ENCODE measurements at regions not wholly inside any gene's neighbourhood (a gene's known extent, or its start where the extent isn't known, plus 50 kb on each side); places are given as distances from the start of the nearest gene placed in this dataset.

GRCh38 chr1:117683571-117684285, 77.9 kb downstream of the TENT5C start:
- Histone ChIP-seq H3K27me3 (replicated peaks in 1 of 4; ENCODE audit: control insufficient read depth in 3 of 4, extremely low read depth in 1 of 4, insufficient read depth in 3 of 4, low read length in 3 of 4) (no peaks in the 10 kb centered on the region), H3K4ac (replicated peaks; ENCODE audit: insufficient read length, low read depth, low read length) (no peak overlapping the region), H4K20me1 (replicated peaks in 1 of 2; ENCODE audit: control insufficient read depth in 1 of 2, insufficient read depth in 2 of 2, low read length in 2 of 2) (no peaks in the 10 kb centered on the region), H3K23me2 (ENCODE audit: low read depth, low read length) (no peaks in the 10 kb centered on the region), H4K91ac (replicated peaks; ENCODE audit: insufficient read length, low read length) (no peak overlapping the region), H3K23ac (ENCODE audit: insufficient read length) (no peak overlapping the region), H3K27ac (ENCODE audit: low read depth, low read length) (no peak overlapping the region), H4K5ac (ENCODE audit: insufficient read length, low read depth, low read length) (no peak overlapping the region), H2BK15ac (ENCODE audit: low read length) (no peak overlapping the region), H2BK120ac (replicated peaks; ENCODE audit: low read depth, low read length) (no peak overlapping the region), H3K36me3 (ENCODE audit: control insufficient read depth in 2 of 4, insufficient read depth in 4 of 4, low read length in 3 of 4) (no peaks in the 10 kb centered on the region), H2BK12ac (ENCODE audit: low read depth, low read length) (no peak overlapping the region), H3K79me2 (ENCODE audit: control insufficient read depth in 1 of 2, insufficient read depth in 2 of 2, low read length in 2 of 2) (no peaks in the 10 kb centered on the region), H3K4me2 (ENCODE audit: insufficient read depth in 1 of 2, low read depth in 2 of 2, low read length in 2 of 2) (no peak overlapping the region), H2AFZ (ENCODE audit: low read length) (no peak overlapping the region), H3K18ac (ENCODE audit: extremely low read depth, low read length) (no peak overlapping the region), H3K9me3 (ENCODE audit: insufficient read depth in 2 of 2, low read depth in 1 of 2, low read length in 1 of 2) (no peaks in the 10 kb centered on the region), H4K8ac (ENCODE audit: extremely low read depth, insufficient read depth, low read length) (no peak overlapping the region), H3K56ac (replicated peaks; ENCODE audit: insufficient read length, low read depth, low read length) (no peak overlapping the region), H3K14ac (ENCODE audit: insufficient read length) (no peak overlapping the region), H3K79me1 (ENCODE audit: low read depth, low read length) (no peaks in the 10 kb centered on the region), H3K4me1 (replicated peaks in 1 of 4; ENCODE audit: control insufficient read depth in 3 of 4, insufficient read depth in 4 of 4, low read length in 3 of 4) (no peaks in the 10 kb centered on the region), H3K4me3 (ENCODE audit: extremely low read depth in 1 of 4, insufficient read depth in 2 of 4, low read depth in 3 of 4, low read length in 4 of 4) (no peak overlapping the region), H3K9ac (replicated peaks in 1 of 4; ENCODE audit: extremely low read depth in 1 of 4, low read depth in 3 of 4, low read length in 3 of 4) (no peak overlapping the region), H2AK5ac (ENCODE audit: low read depth, low read length) (no peak overlapping the region), H2BK20ac (ENCODE audit: low read length) (no peak overlapping the region), H2BK5ac (ENCODE audit: low read depth, low read length) (no peak overlapping the region)
- DNase-seq (ENCODE audit: low read depth in 1 of 2, low spot score in 2 of 2) (no peak), FAIRE-seq (no peak)
- CTCF ChIA-PET (ENCODE audit: partially characterized antibody), result interaction anchor here (0.6 to 5.7 kb wide), 6 partner anchors 9 to 148 kb away, joined by 3 to 22 read pairs (median 4); no protein-coding TSS in a partner anchor
- WGBS, 2 experiments (ENCODE audit: extremely low coverage in 1 of 2, insufficient coverage in 1 of 2, insufficient read length in 1 of 2, insufficient replicate concordance in 2 of 2, low coverage in 1 of 2, low lambda C conversion rate in 2 of 2, missing lambda C conversion rate in 1 of 2), result 88% methylated on average over 6 of the region's 6 CpGs; no CpG with 5 or more reads in 1 of the 2 experiments
- POLR2A ChIA-PET (ENCODE audit: partially characterized antibody), result no interaction called here
- TF ChIP-seq CHD1 (IDR thresholded peaks at IDR 0.05; ENCODE audit: low read depth, low read length), result no peak

Data from H1 (cell line).